HEK293 (cell line): ENCODE measurements at regions not wholly inside any gene's neighbourhood (a gene's known extent, or its start where the extent isn't known, plus 50 kb on each side); places are given as distances from the start of the nearest gene placed in this dataset.

ENCODE experiments used
- CTCF ChIA-PET: fragments of 350-600 bp; formaldehyde crosslinking; extraction: SDS; loops from one replicate; lab custom pipeline; 2021; ENCODE audit warnings: antibody characterized with exemption; lab: Yijun Ruan, JAX
- POLR2A ChIA-PET: fragments of 300-600 bp; formaldehyde crosslinking; extraction: SDS; loops from one replicate; lab custom pipeline; 2020; ENCODE audit warnings: antibody characterized with exemption, inconsistent platforms; lab: Yijun Ruan, JAX
- H3K27ac ChIP-seq: fragments of 200-500 bp; sonication (Bioruptor generic); 2 replicates; pipeline ENCODE4 v1.5.1; 2014; ENCODE audit warnings: low read depth, low read length, control low read depth, inconsistent platforms; ENCODE audit errors: extremely low read depth
- H3K36me3 ChIP-seq, 2 experiments: fragments of 200-500 bp in 1 of 2; sonication (Bioruptor generic) in 1 of 2; 1 replicate in 1 of 2; 2 replicates in 1 of 2; pipeline ENCODE4 v1.5.1; 2014 to 2017; ENCODE audit warnings: inconsistent platforms in 2 of 2, low read length in 2 of 2; ENCODE audit not compliant: control insufficient read depth in 2 of 2, insufficient read depth in 1 of 2
- H3K4me1 ChIP-seq: fragments of 200-500 bp; sonication (Bioruptor generic); 2 replicates; pipeline ENCODE4 v1.5.1; 2014; ENCODE audit warnings: mild to moderate bottlenecking, low read length, inconsistent platforms; ENCODE audit not compliant: control insufficient read depth, insufficient read depth
- H3K4me3 ChIP-seq: 2 replicates; pipeline ENCODE4 v1.5.1; 2011; ENCODE audit warnings: low read depth, mild to moderate bottlenecking, control low read depth, low read length, moderate library complexity
- H3K9me3 ChIP-seq: fragments of 200-500 bp; sonication (Bioruptor generic); 2 replicates; pipeline ENCODE4 v1.5.1; 2014; ENCODE audit warnings: low read depth, low read length, inconsistent platforms; ENCODE audit not compliant: control insufficient read depth, insufficient read depth
- GLI2 ChIP-seq: fragments of 450-650 bp; formaldehyde crosslinking; IDR thresholded peaks from 2 replicates; pipeline ENCODE4; 2017; ENCODE audit warnings: missing biosample characterization, missing genetic modification characterization, low read depth, borderline replicate concordance
- ZBTB21 ChIP-seq: fragments of 450-650 bp; formaldehyde crosslinking; IDR thresholded peaks from 2 replicates; pipeline ENCODE4 v1.5.1; 2017; ENCODE audit warnings: missing biosample characterization, missing genetic modification characterization
- ZIC2 ChIP-seq: fragments of 450-650 bp; formaldehyde crosslinking; IDR thresholded peaks from 2 replicates; pipeline ENCODE4 v1.5.1; 2016; ENCODE audit warnings: missing biosample characterization, missing genetic modification characterization
- ZNF155 ChIP-seq: fragments of 450-650 bp; formaldehyde crosslinking; IDR thresholded peaks from 2 replicates; pipeline ENCODE4 v1.5.1; 2016; ENCODE audit warnings: missing biosample characterization, missing genetic modification characterization
- ZNF175 ChIP-seq: fragments of 450-650 bp; formaldehyde crosslinking; IDR thresholded peaks from 2 replicates; pipeline ENCODE4 v1.5.1; 2016; ENCODE audit warnings: missing biosample characterization, missing genetic modification characterization
- ZNF354C ChIP-seq: fragments of 450-650 bp; formaldehyde crosslinking; IDR thresholded peaks from 2 replicates; pipeline ENCODE4 v1.5.1; 2016; ENCODE audit warnings: missing biosample characterization, missing genetic modification characterization, low read depth, borderline replicate concordance
- ZNF404 ChIP-seq: fragments of 450-650 bp; formaldehyde crosslinking; IDR thresholded peaks from 2 replicates; pipeline ENCODE4 v1.5.1; 2017; ENCODE audit warnings: missing biosample characterization, missing genetic modification characterization
- ZNF521 ChIP-seq: fragments of 450-650 bp; formaldehyde crosslinking; IDR thresholded peaks from 2 replicates; pipeline ENCODE4 v1.5.1; 2017; ENCODE audit warnings: missing biosample characterization, mild to moderate bottlenecking, missing genetic modification characterization
- ZNF549 ChIP-seq: fragments of 450-650 bp; IDR thresholded peaks from 2 replicates; pipeline ENCODE4 v1.5.1; 2018; ENCODE audit warnings: missing biosample characterization, missing genetic modification characterization, mild to moderate bottlenecking, inconsistent platforms, moderate library complexity
- ZNF585B ChIP-seq: fragments of 450-650 bp; formaldehyde crosslinking; IDR thresholded peaks from 2 replicates; pipeline ENCODE4 v1.5.1; 2016; ENCODE audit warnings: missing biosample characterization, missing genetic modification characterization
- ZNF600 ChIP-seq: fragments of 450-650 bp; formaldehyde crosslinking; IDR thresholded peaks from 2 replicates; pipeline ENCODE4 v1.5.1; 2016; ENCODE audit warnings: missing biosample characterization, missing genetic modification characterization
- ZNF677 ChIP-seq: fragments of 450-650 bp; IDR thresholded peaks from 2 replicates; pipeline ENCODE4 v1.5.0; 2018; ENCODE audit warnings: missing biosample characterization, mild to moderate bottlenecking, missing genetic modification characterization, moderate library complexity
- ZNF792 ChIP-seq: fragments of 450-650 bp; formaldehyde crosslinking; IDR thresholded peaks from 2 replicates; pipeline ENCODE4 v1.5.1; 2016; ENCODE audit warnings: missing biosample characterization, missing genetic modification characterization
- TF ChIP-seq, protein P1 (sequence below): fragments of 450-650 bp; formaldehyde crosslinking; IDR thresholded peaks from 2 replicates; pipeline ENCODE4 v1.5.1; 2016; ENCODE audit warnings: missing biosample characterization, missing genetic modification characterization
- TF ChIP-seq, protein P2 (sequence below): fragments of 450-650 bp; formaldehyde crosslinking; IDR thresholded peaks from 2 replicates; pipeline ENCODE4 v1.5.1; 2016; ENCODE audit warnings: missing biosample characterization, missing genetic modification characterization
- TF ChIP-seq, protein P3 (sequence below): fragments of 450-650 bp; formaldehyde crosslinking; IDR thresholded peaks from 2 replicates; pipeline ENCODE4 v1.5.1; 2016; ENCODE audit warnings: missing biosample characterization, missing genetic modification characterization, borderline replicate concordance

DNA sequence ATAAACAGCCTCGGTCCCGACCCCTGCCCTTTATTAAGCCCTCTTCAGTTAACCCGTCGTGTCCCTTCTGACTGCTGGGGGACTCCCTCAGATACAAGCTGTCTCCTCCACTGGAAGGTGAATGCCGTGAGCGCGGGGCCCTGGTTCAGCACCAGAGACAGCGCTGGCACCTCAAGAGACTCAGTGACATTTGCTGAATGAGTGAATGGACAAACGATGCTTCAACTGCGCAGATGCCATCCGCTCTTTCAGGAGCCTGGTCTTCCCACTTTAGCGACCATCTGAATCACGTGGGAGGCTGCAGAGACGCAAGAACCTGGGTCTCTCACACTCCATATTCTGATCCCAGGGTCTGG, 92.6 kb upstream of the SFSWAP start:
- no peak for TF ChIP-seq GLI2 (tag by site-specific recombination)
- TF ChIP-seq, protein P1, sequence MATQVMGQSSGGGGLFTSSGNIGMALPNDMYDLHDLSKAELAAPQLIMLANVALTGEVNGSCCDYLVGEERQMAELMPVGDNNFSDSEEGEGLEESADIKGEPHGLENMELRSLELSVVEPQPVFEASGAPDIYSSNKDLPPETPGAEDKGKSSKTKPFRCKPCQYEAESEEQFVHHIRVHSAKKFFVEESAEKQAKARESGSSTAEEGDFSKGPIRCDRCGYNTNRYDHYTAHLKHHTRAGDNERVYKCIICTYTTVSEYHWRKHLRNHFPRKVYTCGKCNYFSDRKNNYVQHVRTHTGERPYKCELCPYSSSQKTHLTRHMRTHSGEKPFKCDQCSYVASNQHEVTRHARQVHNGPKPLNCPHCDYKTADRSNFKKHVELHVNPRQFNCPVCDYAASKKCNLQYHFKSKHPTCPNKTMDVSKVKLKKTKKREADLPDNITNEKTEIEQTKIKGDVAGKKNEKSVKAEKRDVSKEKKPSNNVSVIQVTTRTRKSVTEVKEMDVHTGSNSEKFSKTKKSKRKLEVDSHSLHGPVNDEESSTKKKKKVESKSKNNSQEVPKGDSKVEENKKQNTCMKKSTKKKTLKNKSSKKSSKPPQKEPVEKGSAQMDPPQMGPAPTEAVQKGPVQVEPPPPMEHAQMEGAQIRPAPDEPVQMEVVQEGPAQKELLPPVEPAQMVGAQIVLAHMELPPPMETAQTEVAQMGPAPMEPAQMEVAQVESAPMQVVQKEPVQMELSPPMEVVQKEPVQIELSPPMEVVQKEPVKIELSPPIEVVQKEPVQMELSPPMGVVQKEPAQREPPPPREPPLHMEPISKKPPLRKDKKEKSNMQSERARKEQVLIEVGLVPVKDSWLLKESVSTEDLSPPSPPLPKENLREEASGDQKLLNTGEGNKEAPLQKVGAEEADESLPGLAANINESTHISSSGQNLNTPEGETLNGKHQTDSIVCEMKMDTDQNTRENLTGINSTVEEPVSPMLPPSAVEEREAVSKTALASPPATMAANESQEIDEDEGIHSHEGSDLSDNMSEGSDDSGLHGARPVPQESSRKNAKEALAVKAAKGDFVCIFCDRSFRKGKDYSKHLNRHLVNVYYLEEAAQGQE (tag by site-specific recombination) = peak; percentile 95
- no peak for TF ChIP-seq ZNF354C (tag by site-specific recombination)
- no peak for TF ChIP-seq ZNF404 (tag by site-specific recombination)
- TF ChIP-seq ZNF600 = no peak
- ChIA-PET CTCF (interaction anchor here (0.6 to 1.0 kb wide), 2 partner anchors 693 to 700 kb away, joined by 3 read pairs; no protein-coding TSS in a partner anchor), POLR2A (no interaction called here)
- H3K36me3 ChIP-seq = no peaks in the 10 kb centered on the region
- H3K9me3 ChIP-seq = no peaks in the 10 kb centered on the region
- no peak overlapping the region for H3K4me3 ChIP-seq
- no peak overlapping the region for H3K27ac ChIP-seq
- no peaks in the 10 kb centered on the region for H3K4me1 ChIP-seq

DNA sequence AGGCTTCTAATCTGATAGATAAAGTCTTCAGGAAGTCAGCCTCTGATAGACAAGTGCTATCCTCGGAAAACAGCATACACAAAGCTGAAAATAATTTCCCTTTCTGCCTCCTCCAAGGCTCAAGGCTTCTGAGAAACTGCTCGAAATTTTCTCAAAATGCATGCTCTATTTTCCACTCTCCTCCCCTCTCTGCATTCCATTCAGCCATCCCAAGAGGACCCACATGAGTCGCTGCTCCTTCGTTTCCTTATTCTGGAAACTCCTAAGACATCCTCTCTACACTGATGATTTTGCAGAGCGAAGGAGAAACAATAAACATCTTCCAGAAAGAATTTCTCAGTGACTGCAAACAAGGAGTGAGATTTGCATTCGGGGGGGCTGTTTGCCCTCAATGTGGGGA, 92.2 kb upstream of the SFSWAP start:
- no peaks in the 10 kb centered on the region for H3K4me1 ChIP-seq
- TF ChIP-seq, protein P2, sequence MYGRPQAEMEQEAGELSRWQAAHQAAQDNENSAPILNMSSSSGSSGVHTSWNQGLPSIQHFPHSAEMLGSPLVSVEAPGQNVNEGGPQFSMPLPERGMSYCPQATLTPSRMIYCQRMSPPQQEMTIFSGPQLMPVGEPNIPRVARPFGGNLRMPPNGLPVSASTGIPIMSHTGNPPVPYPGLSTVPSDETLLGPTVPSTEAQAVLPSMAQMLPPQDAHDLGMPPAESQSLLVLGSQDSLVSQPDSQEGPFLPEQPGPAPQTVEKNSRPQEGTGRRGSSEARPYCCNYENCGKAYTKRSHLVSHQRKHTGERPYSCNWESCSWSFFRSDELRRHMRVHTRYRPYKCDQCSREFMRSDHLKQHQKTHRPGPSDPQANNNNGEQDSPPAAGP (tag by site-specific recombination) = no peak
- TF ChIP-seq, protein P3, sequence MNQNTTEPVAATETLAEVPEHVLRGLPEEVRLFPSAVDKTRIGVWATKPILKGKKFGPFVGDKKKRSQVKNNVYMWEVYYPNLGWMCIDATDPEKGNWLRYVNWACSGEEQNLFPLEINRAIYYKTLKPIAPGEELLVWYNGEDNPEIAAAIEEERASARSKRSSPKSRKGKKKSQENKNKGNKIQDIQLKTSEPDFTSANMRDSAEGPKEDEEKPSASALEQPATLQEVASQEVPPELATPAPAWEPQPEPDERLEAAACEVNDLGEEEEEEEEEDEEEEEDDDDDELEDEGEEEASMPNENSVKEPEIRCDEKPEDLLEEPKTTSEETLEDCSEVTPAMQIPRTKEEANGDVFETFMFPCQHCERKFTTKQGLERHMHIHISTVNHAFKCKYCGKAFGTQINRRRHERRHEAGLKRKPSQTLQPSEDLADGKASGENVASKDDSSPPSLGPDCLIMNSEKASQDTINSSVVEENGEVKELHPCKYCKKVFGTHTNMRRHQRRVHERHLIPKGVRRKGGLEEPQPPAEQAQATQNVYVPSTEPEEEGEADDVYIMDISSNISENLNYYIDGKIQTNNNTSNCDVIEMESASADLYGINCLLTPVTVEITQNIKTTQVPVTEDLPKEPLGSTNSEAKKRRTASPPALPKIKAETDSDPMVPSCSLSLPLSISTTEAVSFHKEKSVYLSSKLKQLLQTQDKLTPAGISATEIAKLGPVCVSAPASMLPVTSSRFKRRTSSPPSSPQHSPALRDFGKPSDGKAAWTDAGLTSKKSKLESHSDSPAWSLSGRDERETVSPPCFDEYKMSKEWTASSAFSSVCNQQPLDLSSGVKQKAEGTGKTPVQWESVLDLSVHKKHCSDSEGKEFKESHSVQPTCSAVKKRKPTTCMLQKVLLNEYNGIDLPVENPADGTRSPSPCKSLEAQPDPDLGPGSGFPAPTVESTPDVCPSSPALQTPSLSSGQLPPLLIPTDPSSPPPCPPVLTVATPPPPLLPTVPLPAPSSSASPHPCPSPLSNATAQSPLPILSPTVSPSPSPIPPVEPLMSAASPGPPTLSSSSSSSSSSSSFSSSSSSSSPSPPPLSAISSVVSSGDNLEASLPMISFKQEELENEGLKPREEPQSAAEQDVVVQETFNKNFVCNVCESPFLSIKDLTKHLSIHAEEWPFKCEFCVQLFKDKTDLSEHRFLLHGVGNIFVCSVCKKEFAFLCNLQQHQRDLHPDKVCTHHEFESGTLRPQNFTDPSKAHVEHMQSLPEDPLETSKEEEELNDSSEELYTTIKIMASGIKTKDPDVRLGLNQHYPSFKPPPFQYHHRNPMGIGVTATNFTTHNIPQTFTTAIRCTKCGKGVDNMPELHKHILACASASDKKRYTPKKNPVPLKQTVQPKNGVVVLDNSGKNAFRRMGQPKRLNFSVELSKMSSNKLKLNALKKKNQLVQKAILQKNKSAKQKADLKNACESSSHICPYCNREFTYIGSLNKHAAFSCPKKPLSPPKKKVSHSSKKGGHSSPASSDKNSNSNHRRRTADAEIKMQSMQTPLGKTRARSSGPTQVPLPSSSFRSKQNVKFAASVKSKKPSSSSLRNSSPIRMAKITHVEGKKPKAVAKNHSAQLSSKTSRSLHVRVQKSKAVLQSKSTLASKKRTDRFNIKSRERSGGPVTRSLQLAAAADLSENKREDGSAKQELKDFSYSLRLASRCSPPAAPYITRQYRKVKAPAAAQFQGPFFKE (tag by site-specific recombination) = no peak
- no peak for TF ChIP-seq ZNF549 (tag by site-specific recombination)
- no peak for TF ChIP-seq ZNF585B (tag by site-specific recombination)
- no peak for TF ChIP-seq ZNF792
- TF ChIP-seq ZNF175 (tag by site-specific recombination) = no peak
- TF ChIP-seq ZIC2 (tag by site-specific recombination) = no peak
- no peak for TF ChIP-seq ZNF155
- no peak for TF ChIP-seq ZBTB21
- TF ChIP-seq ZNF677 = no peak
- TF ChIP-seq ZNF521 (tag by site-specific recombination) = no peak
- H3K27ac ChIP-seq = no peak overlapping the region
- CTCF ChIA-PET = interaction anchor here (0.6 to 1.0 kb wide), 2 partner anchors 693 to 700 kb away, joined by 3 read pairs; no protein-coding TSS in a partner anchor
- no peaks in the 10 kb centered on the region for H3K9me3 ChIP-seq
- no peak overlapping the region for H3K4me3 ChIP-seq
- POLR2A ChIA-PET = no interaction called here
- H3K36me3 ChIP-seq = no peaks in the 10 kb centered on the region
